ENCODE measurements at regions not wholly inside any gene's neighbourhood (a gene's known extent, or its start where the extent isn't known, plus 50 kb on each side); places are given as distances from the start of the nearest gene placed in this dataset.
"Not testable (repeated sequence)": the region's sequence is repeated elsewhere in the genome, so short reads cannot be mapped to it uniquely, and the experiment has no call there.

DNA sequence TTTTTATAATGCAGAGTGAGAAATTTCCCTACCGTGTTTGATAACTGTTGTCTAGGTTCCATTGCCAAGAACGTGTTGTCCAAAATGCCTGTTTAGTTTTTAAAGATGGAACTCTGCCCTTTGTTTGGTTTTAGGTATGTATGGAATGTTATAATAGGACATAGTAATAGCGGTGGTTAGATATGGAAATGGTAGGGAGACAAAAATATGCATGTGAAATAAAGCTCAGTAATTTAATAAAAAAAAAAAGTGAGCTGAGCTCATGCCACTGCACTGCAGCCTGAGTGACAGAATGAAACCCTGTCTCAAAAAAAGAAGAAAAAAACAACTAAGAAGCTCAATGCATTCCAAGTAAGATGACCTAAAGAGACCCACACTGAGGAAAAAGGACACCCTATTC lies 72.9 kb downstream of the ZNF783 start:
- CTCF ChIA-PET: no interaction called here
- POLR2A ChIA-PET: no interaction called here

DNA sequence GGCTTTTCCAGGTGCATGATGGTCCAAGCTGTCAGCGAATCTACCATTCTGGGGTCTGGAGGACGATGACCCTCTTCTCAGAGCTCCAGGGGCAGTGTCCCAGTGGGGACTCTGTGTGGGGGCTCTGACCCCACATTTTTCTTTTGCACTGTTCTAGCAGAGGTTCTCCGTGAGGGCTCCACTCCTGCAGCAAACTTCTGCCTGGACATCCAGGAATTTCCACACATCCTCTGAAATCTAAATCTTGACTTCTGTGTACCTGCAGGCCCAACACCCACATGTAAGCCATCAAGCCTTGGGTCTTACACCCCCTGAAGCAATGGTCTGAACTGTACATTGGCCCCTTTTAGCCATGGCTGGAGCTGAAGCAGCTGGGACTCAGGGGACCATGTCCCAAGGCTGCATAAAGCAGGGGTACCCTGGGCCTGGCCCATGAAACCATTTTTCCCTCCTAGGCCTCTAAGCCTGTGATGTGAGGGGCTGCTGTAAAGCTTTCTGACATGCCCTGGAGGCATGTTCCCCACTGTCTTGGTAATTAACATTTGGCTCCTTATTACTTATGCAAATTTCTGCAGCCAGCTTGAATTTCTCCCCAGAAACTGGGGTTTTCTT lies 86.9 kb downstream of the ZNF783 start:
- ChIA-PET POLR2A (no interaction called here), CTCF (no interaction called here)

DNA sequence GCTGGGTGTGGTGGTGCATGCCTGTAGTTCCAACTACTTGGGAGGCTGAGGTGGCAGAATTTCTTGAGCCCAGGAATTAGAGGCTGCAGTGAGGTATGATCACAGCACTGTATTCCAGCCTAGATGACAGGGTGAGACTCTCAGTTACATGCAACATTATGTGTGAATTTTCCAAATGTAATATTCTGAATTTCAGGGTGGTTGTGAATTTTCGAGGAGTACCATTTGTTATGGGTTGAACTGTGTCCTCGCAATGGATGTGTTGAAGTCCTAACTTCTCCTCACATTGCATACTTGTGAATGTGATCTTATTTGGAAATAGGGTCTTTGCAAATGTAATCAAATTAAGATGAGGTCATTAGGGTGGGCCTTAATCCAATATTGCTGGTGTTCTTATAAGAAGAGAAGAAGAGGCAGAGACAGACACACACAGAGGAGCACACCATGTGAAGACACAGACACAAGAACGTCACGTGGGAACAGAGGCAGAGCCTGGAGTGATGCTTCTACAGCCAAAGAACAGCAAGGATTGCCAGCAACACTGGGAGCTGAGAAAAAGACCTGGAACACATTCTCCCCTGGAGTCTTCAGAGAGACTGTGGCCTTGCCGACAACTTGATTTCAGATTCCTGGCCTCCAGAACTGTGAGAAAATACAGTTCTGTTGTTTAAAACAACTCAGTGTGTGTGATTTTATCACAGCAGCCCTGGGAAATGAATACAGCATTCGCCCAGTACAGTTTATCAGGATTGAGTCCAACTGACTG lies 91.9 kb downstream of the ZNF783 start:
- CTCF ChIA-PET: no interaction called here
- POLR2A ChIA-PET: no interaction called here

DNA sequence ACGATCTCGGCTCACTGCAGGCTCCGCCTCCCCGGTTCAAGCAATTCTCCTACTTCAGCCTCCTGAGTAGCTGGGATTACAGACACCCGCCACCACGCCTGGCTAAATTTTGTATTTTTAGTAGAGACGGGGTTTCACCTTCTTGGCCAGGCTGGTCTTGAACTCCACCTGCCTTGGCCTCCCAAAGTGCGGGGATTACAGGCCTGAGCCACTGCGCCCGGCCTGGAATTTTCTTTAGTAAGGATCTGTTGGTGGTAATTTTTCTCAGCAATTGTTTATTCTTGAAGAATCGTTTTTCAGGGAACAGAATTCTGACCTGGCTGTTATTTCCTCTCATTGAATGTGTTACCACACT lies 93.0 kb downstream of the ZNF783 start:
- POLR2A ChIA-PET, CTCF ChIA-PET: not testable (repeated sequence)

DNA sequence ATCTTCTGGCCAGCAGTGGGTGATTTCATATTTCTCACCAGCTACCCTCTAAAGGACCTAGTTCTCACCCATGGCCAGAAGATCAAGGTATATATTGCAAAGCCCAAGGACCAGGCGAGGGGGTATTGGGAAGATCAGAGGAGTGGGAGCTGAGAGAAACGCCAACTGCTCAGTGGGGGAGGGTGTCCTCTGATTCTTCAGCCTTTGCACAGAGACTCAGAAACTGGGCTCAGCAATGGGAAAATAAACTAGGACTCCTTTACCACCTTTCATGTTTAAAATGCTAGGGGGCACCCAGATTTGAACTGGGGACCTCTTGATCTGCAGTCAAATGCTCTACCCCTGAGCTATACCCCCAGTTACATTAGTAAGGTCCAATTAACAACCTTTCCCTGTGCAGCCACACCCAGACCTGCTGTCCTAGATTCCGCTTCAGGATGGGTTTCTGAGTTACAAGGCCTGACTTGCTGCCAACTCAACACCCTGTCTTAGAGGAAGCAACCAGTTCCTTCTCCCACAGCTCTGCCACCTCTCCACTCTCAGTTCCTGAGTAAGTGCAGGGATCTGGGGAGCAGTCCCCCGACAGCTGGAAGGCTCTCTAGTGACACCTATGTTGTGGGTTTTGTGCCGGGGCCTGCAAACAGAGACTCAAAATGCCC lies 93.5 kb downstream of the ZNF783 start:
- CTCF ChIA-PET: no interaction called here
- POLR2A ChIA-PET: no interaction called here

DNA sequence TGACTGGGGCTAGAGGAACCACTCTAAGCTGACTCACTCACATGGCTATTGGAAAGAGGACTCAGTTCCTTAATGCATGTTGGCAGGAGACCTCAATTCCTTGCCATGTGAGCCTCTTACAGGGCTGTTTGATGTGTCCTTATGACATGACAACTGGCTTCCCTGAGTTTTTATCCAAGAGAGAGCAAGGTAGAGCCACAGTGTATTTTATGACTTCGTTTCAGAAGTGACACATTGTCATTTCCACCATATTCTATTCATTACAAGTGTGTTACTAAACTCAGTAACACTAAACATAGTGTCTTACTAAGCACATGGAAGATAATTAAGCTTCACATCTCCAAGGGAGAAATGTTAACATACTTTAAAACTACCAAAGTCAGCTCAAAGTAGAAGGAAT lies 98.2 kb downstream of the ZNF777 start:
- ChIA-PET CTCF (no interaction called here), POLR2A (no interaction called here)

DNA sequence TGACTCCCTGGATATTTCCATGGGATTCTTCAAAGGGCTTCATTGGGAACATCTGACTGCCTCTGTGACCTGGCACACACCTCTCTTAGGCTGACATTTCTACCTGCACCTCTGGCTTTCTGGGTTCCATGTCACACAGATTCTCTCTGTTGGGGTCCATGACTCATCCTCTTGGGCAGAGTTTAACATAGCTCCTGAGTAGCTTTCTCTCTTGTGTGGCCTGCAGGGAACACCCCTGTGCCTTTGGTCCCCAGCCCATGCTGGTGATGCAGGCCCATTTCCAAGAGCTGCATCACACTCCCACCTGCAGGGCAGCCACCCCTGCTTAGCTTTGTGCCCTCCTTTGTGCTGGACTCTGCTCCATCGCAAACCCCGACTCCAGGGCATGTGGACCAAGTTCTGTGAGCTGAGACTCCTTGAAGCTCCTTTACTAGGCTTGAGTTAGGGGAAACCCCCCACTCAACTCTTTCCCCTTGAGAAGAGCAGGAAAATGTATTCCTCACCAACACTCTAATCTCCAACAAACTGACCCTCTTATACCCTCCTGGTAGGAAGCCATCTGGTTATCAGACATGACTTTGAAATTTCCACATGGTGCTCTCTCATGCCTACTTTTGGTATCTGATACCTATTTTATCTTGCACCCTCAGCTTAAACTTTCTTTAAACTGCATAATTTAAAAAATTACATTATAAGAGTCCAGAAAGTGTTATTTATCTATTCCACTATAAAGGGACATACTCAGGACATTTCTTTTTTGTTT lies 93.3 kb downstream of the ZNF777 start:
- CTCF ChIA-PET: no interaction called here
- POLR2A ChIA-PET: no interaction called here

DNA sequence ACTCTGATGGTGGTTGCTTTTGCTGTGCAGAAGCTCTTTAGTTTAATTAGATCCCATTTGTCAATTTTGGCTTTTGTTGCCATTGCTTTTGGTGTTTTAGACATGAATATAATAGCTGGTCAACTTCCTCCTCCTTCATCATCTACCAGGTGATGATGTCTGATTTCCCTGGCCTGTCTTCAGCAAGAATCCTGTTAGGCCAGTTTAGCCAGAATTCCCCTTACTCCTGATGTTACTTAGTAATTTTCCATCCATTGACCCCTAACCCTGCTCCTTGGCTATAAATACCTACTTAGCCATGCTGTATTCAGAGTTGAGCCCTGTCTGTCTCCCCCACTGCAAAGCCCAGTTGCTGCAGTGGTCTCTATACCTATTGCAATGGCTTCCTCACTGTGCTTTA lies 91.4 kb downstream of the ZNF777 start:
- CTCF ChIA-PET: no interaction called here
- POLR2A ChIA-PET: no interaction called here

DNA sequence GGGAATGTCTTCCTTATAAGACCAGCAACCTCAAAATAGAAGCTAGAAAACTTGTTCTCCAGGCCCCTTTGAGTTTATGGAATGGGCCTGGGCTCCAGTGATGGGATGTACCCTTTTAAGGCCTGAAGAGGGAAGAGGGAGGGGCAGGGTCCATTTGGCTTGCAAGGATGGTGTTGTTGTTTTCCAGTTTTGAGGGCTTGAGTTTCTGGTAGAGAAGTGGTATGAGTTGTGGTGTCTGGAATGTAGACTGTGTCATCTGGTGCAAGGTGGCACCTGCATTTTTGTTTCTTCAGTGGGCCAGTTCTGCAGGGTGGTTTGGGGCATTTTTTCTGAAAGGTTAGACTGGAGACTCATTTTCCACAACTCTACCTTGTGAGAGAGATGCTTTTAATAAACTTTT lies 90.1 kb downstream of the ZNF777 start:
- CTCF ChIA-PET: no interaction called here
- POLR2A ChIA-PET: no interaction called here

DNA sequence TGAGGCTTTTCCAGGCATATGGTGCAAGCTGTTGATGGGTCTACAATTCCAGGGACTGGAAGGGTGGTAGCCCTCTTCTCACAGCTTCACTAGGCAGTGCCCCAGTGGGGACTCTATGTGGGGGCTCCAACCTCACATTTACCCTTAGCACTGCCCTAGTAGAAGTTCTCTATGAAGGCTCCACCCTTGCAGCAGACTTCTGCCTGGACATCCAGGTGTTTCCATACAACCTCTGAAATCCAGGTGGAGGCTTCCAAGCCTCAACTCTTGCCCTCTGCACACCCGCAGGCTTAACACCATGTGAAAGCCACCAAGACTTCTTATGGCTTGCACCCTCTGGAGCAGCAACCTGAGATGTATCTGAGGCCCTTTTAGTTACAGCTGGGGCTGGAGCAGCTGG lies 87.8 kb downstream of the ZNF777 start:
- CTCF ChIA-PET: no interaction called here

DNA sequence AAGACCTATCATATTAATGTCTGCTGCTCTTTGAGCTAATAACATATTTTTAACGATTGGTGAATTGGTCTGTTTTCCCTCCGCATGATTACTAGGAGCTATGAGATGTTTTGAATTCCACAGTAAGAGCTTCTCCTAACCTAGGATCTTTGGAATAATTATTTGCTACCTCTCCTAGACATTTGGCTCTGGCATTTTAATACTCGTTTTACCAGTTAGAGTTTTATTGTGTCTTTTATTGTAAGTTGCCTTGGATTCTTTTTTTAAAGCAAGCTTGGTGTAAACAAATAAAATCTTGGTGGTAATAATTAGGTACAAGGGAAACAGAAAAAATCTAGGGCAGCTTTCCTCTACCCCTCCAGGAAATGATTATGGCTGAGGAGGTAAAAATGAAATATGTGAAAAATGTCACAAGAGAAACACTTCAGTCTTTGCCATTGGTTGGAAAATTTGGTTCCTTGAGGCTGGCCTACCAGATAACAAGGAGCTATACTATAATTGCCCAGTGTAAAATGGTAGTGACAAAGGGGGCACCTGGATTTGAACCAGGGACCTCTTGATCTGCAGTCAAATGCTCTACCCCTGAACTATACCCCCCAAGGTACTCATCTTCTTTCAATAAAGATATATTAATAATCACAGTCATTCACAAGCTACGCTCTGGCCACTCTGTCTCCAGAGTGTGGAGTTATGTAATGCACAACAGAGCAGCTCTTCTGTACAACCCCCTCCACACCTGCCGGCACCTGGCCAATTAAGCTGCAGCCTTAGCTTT lies 85.4 kb downstream of the ZNF777 start:
- POLR2A ChIA-PET: interaction anchor here (0.6 kb wide), 1 partner anchor 22 kb away, joined by 4 read pairs; no protein-coding TSS in a partner anchor

More for the DNA sequence above, 87.8 kb downstream of the ZNF777 start:
- POLR2A ChIA-PET: interaction anchor here (0.7 kb wide), 1 partner anchor 133 kb away, joined by 5 read pairs; no protein-coding TSS in a partner anchor

DNA sequence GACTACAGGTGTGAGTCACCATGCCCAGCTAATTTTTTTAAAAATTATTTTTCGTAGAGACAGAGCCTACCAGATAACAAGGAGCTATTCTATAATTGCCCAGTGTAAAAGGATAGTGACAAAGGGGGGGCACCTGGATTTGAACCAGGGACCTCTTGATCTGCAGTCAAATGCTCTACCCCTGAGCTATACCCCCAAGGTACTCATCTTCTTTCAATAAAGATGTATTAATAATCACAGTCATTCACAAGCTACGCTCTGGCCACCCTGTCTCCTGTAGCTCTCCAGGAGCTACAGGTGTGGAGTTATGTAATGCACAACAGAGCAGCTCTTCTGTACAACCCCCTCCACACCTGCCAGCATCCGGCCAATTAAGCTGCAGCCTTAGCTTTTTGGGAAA lies 83.5 kb downstream of the ZNF777 start:
- POLR2A ChIA-PET: no interaction called here
- CTCF ChIA-PET: no interaction called here

More for the DNA sequence above, 85.4 kb downstream of the ZNF777 start:
- CTCF ChIA-PET: interaction anchor here (0.5 kb wide), 1 partner anchor 70 kb away, joined by 4 read pairs; no protein-coding TSS in a partner anchor

DNA sequence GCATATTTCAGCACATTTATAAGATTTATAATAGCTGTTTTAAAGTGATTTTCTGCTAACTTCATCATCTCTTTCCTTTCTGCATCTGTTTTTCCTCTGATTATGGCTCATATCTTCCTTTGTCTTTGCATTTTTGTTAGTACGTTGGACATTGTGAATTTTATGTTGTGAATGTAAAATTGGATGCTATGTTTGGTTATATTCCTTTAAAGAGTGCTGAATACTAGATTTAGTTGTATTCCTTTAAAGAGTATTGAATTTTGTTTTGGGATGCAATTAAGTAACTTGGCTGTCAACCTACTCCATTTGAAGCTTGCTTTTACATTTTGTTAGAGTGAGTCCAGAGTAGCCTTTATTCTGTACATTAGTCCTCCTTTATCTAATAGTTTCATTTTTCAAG lies 81.2 kb downstream of the ZNF777 start:
- ChIA-PET CTCF (no interaction called here), POLR2A (no interaction called here)

DNA sequence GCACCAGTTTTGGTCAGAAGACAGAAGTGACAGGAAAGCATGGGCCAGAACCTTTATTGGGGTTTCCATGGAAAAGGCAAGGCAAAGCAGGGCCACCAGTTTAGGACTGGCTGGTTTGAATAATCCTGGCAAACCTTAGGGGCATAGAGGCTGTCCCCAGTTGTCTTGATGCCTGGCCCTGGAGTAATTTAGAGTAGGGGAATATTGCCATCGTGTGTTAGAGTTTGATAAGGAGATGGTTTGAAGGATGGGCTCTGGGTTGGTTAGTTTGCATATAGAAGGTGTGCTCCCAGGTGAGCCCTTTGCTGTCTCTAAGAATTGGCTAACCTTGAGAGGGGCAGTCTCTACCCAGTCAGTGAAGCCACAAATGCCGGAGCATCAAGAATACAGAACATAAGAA lies 79.6 kb downstream of the ZNF777 start:
- ChIA-PET POLR2A (no interaction called here), CTCF (interaction anchor here (0.6 kb wide), 1 partner anchor 20 kb away, joined by 3 read pairs; no protein-coding TSS in a partner anchor)

Measured in activated CD8-positive, alpha-beta memory T cell treated with anti-CD3 and anti-CD28 coated beads for 36 hours (primary cell).